ENCODE measurements at regions not wholly inside any gene's neighbourhood (a gene's known extent, or its start where the extent isn't known, plus 50 kb on each side); places are given as distances from the start of the nearest gene placed in this dataset.
"Not testable (repeated sequence)": the region's sequence is repeated elsewhere in the genome, so short reads cannot be mapped to it uniquely, and the experiment has no call there.

- not testable (repeated sequence) for TF ChIP-seq CTCF (IDR thresholded peaks at IDR 0.05 in 8 of 11, conservative IDR thresholded peaks at IDR 0.05 in 3 of 11); POLR2A (IDR thresholded peaks at IDR 0.05)
Measured at GRCh38 chr2:142284336-142284735, 153.5 kb upstream of the LRP1B start.
